Colonic mucosa (tissue), 4 donors: ENCODE measurements at regions not wholly inside any gene's neighbourhood (a gene's known extent, or its start where the extent isn't known, plus 50 kb on each side); places are given as distances from the start of the nearest gene placed in this dataset.

Source experiments
- DNase-seq: peaks from one replicate; pipeline ENCODE4 v3.0.0-alpha.2; 2020
- H3K27ac ChIP-seq: fragments of 200-600 bp; one replicate; pipeline ENCODE4 v1.8.0; 2021
- H3K27me3 ChIP-seq: fragments of 200-600 bp; one replicate; pipeline ENCODE4 v1.8.0; 2021
- H3K36me3 ChIP-seq: fragments of 200-600 bp; one replicate; pipeline ENCODE4 v1.8.0; 2021
- H3K4me1 ChIP-seq: fragments of 200-600 bp; one replicate; pipeline ENCODE4 v1.8.0; 2021; ENCODE audit warnings: mild to moderate bottlenecking
- H3K4me3 ChIP-seq: fragments of 200-600 bp; one replicate; pipeline ENCODE4 v1.8.0; 2021
- H3K9ac ChIP-seq, 2 donors: one replicate each; pipeline ENCODE4 v1.7.0; 2013; ENCODE audit warnings: control low read depth in 2 of 2, low read depth in 2 of 2, low read length in 2 of 2
- H3K9me3 ChIP-seq: fragments of 200-600 bp; one replicate; pipeline ENCODE4 v1.8.0; 2021
- CTCF ChIP-seq: fragments of 200-600 bp; IDR thresholded peaks from one replicate; pipeline ENCODE4 v1.8.0; 2022; ENCODE audit warnings: antibody characterized with exemption, mild to moderate bottlenecking
- intact Hi-C: fragments of 100-400 bp; cut with DNase I; formaldehyde crosslinking; loops from one replicate; pipeline ENCODE4 v1.14.1; 2022
- donor health status: healthy.
- donor health status: DM: no; HTN: no; CAD: no.
- donor health status: DM: no; HTN: no; CAD: no.

- Histone ChIP-seq H3K4me3 (no peak overlapping the region), H3K27ac (no peak overlapping the region), H3K27me3 (no peaks in the 10 kb centered on the region), H3K9ac (no peak overlapping the region), H3K36me3 (no peaks in the 10 kb centered on the region), H3K4me1 (no peaks in the 10 kb centered on the region), H3K9me3 (no peaks in the 10 kb centered on the region)
- TF ChIP-seq CTCF: no peak
- intact Hi-C loops: no loop called here
- DNase-seq: no peak
Measured at GRCh38 chr1:29949676-29950075, 713.4 kb downstream of the PTPRU start.

GRCh38 chr1:29948581-29948980 is 712.3 kb downstream of the PTPRU start:
- Histone ChIP-seq H3K27me3 (no peaks in the 10 kb centered on the region), H3K4me3 (no peak overlapping the region), H3K36me3 (no peaks in the 10 kb centered on the region), H3K9ac (no peak overlapping the region), H3K9me3 (no peaks in the 10 kb centered on the region), H3K27ac (no peak overlapping the region), H3K4me1 (no peaks in the 10 kb centered on the region)
- TF ChIP-seq CTCF: no peak
- intact Hi-C loops: no loop called here
- no peak for DNase-seq

GRCh38 chr1:29946057-29946456 is 709.7 kb downstream of the PTPRU start:
- Histone ChIP-seq H3K27me3 (no peaks in the 10 kb centered on the region), H3K27ac (no peak overlapping the region), H3K9ac (no peak overlapping the region), H3K36me3 (no peaks in the 10 kb centered on the region), H3K4me3 (no peak overlapping the region), H3K4me1 (no peaks in the 10 kb centered on the region), H3K9me3 (no peaks in the 10 kb centered on the region)
- no peak for DNase-seq
- no peak for TF ChIP-seq CTCF
- intact Hi-C loops: no loop called here

- no peaks in the 10 kb centered on the region for H3K27me3 ChIP-seq
- DNase-seq: no peak
- H3K9ac ChIP-seq: no peak overlapping the region
- H3K9me3 ChIP-seq: no peaks in the 10 kb centered on the region
- intact Hi-C loops: no loop called here
- H3K36me3 ChIP-seq: no peaks in the 10 kb centered on the region
- TF ChIP-seq CTCF: no peak
- no peaks in the 10 kb centered on the region for H3K4me1 ChIP-seq
- H3K4me3 ChIP-seq: no peak overlapping the region
- H3K27ac ChIP-seq: no peak overlapping the region
Measured at GRCh38 chr1:29945426-29945825, 709.1 kb downstream of the PTPRU start.

GRCh38 chr1:29944253-29944905 is 708.1 kb downstream of the PTPRU start:
- no peaks in the 10 kb centered on the region for H3K27me3 ChIP-seq
- TF ChIP-seq CTCF: no peak
- intact Hi-C loops: no loop called here
- H3K9ac ChIP-seq: no peak overlapping the region
- H3K27ac ChIP-seq: no peak overlapping the region
- no peaks in the 10 kb centered on the region for H3K9me3 ChIP-seq
- H3K4me1 ChIP-seq: no peaks in the 10 kb centered on the region
- no peak overlapping the region for H3K4me3 ChIP-seq
- no peak for DNase-seq
- H3K36me3 ChIP-seq: no peaks in the 10 kb centered on the region
